ENCODE measurements at regions not wholly inside any gene's neighbourhood (a gene's known extent, or its start where the extent isn't known, plus 50 kb on each side); places are given as distances from the start of the nearest gene placed in this dataset.

DNA sequence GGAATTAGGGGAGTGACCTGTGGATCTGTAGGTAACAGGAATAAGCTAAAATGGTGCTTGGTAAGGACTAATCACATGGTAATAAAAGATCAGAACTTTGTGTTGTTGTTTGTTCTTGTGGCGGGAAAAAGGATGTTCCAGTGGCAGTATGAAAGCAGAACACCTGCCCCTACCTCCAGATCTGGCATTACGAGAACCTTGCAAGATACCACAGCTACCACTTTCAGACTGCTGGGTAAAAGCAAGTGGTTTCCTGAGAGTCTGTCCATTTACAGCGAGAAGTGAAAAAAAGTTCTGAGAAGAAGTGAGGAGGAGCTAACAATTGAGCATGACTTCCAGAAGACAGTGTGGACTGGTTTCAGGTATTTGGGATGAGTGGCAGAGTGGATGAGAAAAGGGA is 252.5 kb downstream of the TLE4 start:
- DNase-seq = no peak
- Histone ChIP-seq H4K5ac (ENCODE audit: insufficient read length, low read depth, low read length) (no peak overlapping the region), H3K27ac (ENCODE audit: insufficient read length, low read depth, low read length) (no peak overlapping the region), H3K9me3 (ENCODE audit: control insufficient read depth, low read depth, low read length) (no peaks in the 10 kb centered on the region), H3K4ac (ENCODE audit: low read depth, low read length) (no peak overlapping the region), H3K23me2 (ENCODE audit: insufficient read length, low read depth, low read length, poor library complexity, severe bottlenecking) (no peaks in the 10 kb centered on the region), H3K56ac (ENCODE audit: insufficient read length, low read depth, low read length) (no peak overlapping the region), H4K8ac (replicated peaks; ENCODE audit: insufficient read length, low read depth, low read length) (no peak overlapping the region), H2BK12ac (ENCODE audit: insufficient read length, low read depth, low read length) (no peak overlapping the region), H3T11ph (ENCODE audit: low read length) (no peak overlapping the region), H4K91ac (ENCODE audit: insufficient read length, low read depth, low read length) (no peak overlapping the region), H2BK20ac (ENCODE audit: low read depth, low read length, poor library complexity, severe bottlenecking) (no peak overlapping the region), H3K14ac (ENCODE audit: insufficient read depth, low read length) (no peak overlapping the region), H3K23ac (ENCODE audit: insufficient read length, low read depth, low read length) (no peak overlapping the region), H2AK5ac (ENCODE audit: insufficient read length, low read length) (no peak overlapping the region), H3K4me1 (ENCODE audit: insufficient read depth, low read length) (peaks cover 3% of the 10 kb centered on the region; the same call in 1 of the 2 replicates), H3K9ac (ENCODE audit: extremely low read depth, insufficient read length, low read length) (no peak overlapping the region), H2BK5ac (ENCODE audit: insufficient read length, low read length) (no peak overlapping the region), H3K27me3 (ENCODE audit: insufficient read depth, low read length) (no peaks in the 10 kb centered on the region), H3K18ac (ENCODE audit: insufficient read length, low read depth, low read length) (no peak overlapping the region), H3K79me2 (ENCODE audit: insufficient read depth, low read length) (no peaks in the 10 kb centered on the region), H3K79me1 (ENCODE audit: insufficient read depth, low read depth, low read length, poor library complexity, severe bottlenecking) (no peaks in the 10 kb centered on the region), H2BK15ac (ENCODE audit: low read depth, low read length) (no peak overlapping the region), H2BK120ac (ENCODE audit: low read depth, low read length, poor library complexity, severe bottlenecking) (no peak overlapping the region), H4K20me1 (ENCODE audit: control insufficient read depth, insufficient read depth, insufficient read length) (no peaks in the 10 kb centered on the region), H2AFZ (ENCODE audit: low read length) (no peak overlapping the region), H3K4me2 (ENCODE audit: insufficient read depth, insufficient read length, low read length) (no peak overlapping the region)
- Mint-ChIP-seq H3K36me3 (ENCODE audit: insufficient read depth in 1 of 3, low read depth in 3 of 3) (peaks cover 0 to 8% (median 7%) of the 10 kb centered on the region in 3 experiments; a peak in 4 of 7 replicates), H3K9me3 (peaks cover 2 to 4% of the 10 kb centered on the region in 2 experiments; a peak in 3 of 5 replicates), H3K27me3 (ENCODE audit: low read depth) (no peaks in the 10 kb centered on the region; the same call in 1 of the 2 replicates), H3K27ac (no peak overlapping the region), H3K4me1 (0 out of 4 replicates have a peak, but pooled peaks cover 0 to 4% of the 10 kb centered on the region in 2 experiments), H3K4me3 (no peak overlapping the region)
- TF ChIP-seq CTCF (conservative IDR thresholded peaks at IDR 0.05) = no peak
- WGBS (ENCODE audit: extremely low coverage, insufficient read length, low lambda C conversion rate) = no CpG with 5 or more reads among the region's 3 CpGs

Data from H9 (cell line).